Fibroblast of lung (primary cell): ENCODE measurements at regions not wholly inside any gene's neighbourhood (a gene's known extent, or its start where the extent isn't known, plus 50 kb on each side); places are given as distances from the start of the nearest gene placed in this dataset.

ENCODE experiments used
- DNase-seq, 2 donors: peaks; one replicate each; pipeline versions ENCODE4 v3.0.0 to v3.0.0-alpha.2; 2010; ENCODE audit warnings: low read depth in 2 of 2
- H2AFZ ChIP-seq: 2 replicates; pipeline ENCODE4 v1.5.1; 2012; ENCODE audit warnings: low read length, control low read depth, inconsistent platforms
- H3K27ac ChIP-seq: 2 replicates; pipeline ENCODE4 v1.5.1; 2011; ENCODE audit warnings: low read length, control low read depth; ENCODE audit not compliant: insufficient read depth
- H3K27me3 ChIP-seq: 2 replicates; pipeline ENCODE4 v1.5.1; 2011; ENCODE audit warnings: mild to moderate bottlenecking, low read length; ENCODE audit not compliant: control insufficient read depth, insufficient read depth
- H3K36me3 ChIP-seq: 2 replicates; pipeline ENCODE4 v1.5.1; 2011; ENCODE audit warnings: low read length; ENCODE audit not compliant: control insufficient read depth, insufficient read depth
- H3K4me1 ChIP-seq: 2 replicates; pipeline ENCODE4 v1.5.1; 2011; ENCODE audit warnings: low read length; ENCODE audit not compliant: control insufficient read depth, insufficient read depth; ENCODE audit errors: extremely low read depth
- H3K4me2 ChIP-seq: 2 replicates; pipeline ENCODE4 v1.5.1; 2011; ENCODE audit warnings: low read length, control low read depth; ENCODE audit not compliant: insufficient read depth; ENCODE audit errors: extremely low read depth
- H3K4me3 ChIP-seq, 4 experiments: fragments of 200-600 bp in 1 of 4; sonication (generic) in 1 of 4; replicated peaks in 1 of 4; 2 replicates each; pipeline ENCODE4 v1.5.1; 2011 to 2016; ENCODE audit warnings: low read length in 4 of 4, low read depth in 3 of 4, mild to moderate bottlenecking in 3 of 4, control low read depth in 2 of 4, inconsistent platforms in 1 of 4, mixed read lengths in 1 of 4; ENCODE audit not compliant: insufficient read depth in 1 of 4; ENCODE audit errors: control extremely low read depth in 1 of 4
- H3K79me2 ChIP-seq: 2 replicates; pipeline ENCODE4 v1.5.1; 2012; ENCODE audit warnings: mild to moderate bottlenecking, low read length, inconsistent platforms; ENCODE audit not compliant: control insufficient read depth, insufficient read depth
- H3K9ac ChIP-seq: 2 replicates; pipeline ENCODE4 v1.5.1; 2011; ENCODE audit warnings: mild to moderate bottlenecking, low read length, control low read depth; ENCODE audit not compliant: insufficient read depth
- H3K9me3 ChIP-seq: 2 replicates; pipeline ENCODE4 v1.5.1; 2012; ENCODE audit warnings: low read depth, low read length; ENCODE audit not compliant: control insufficient read depth, insufficient read depth
- H4K20me1 ChIP-seq: 2 replicates; pipeline ENCODE4 v1.5.1; 2011; ENCODE audit warnings: low read length; ENCODE audit not compliant: control insufficient read depth, insufficient read depth; ENCODE audit errors: extremely low read depth
- EZH2 ChIP-seq: IDR thresholded peaks from 2 replicates; pipeline ENCODE4 v1.5.1; 2012; ENCODE audit warnings: low read length, control low read depth, mild to moderate bottlenecking; ENCODE audit errors: missing control alignments
- TF ChIP-seq, protein P1 (sequence below), 2 donors: IDR thresholded peaks in 1 of 2; conservative IDR thresholded peaks in 1 of 2; 1 replicate in 1 of 2; 2 replicates in 1 of 2; pipeline ENCODE4 v1.5.1; 2011 to 2012; ENCODE audit warnings: low read length in 2 of 2, control low read depth in 1 of 2, inconsistent platforms in 1 of 2, low read depth in 1 of 2, mild to moderate bottlenecking in 1 of 2

GRCh38 chr17:62866471-62866870 lies 58.4 kb upstream of the MARCHF10 start:
- Histone ChIP-seq H3K9ac (no peak overlapping the region), H3K27ac (no peak overlapping the region), H3K9me3 (no peaks in the 10 kb centered on the region), H3K4me2 (no peak overlapping the region), H2AFZ (no peak overlapping the region), H4K20me1 (no peaks in the 10 kb centered on the region), H3K36me3 (no peaks in the 10 kb centered on the region), H3K79me2 (no peaks in the 10 kb centered on the region), H3K4me3 (no peak overlapping the region), H3K4me1 (no peaks in the 10 kb centered on the region), H3K27me3 (peaks cover 17% of the 10 kb centered on the region)
- no peak for DNase-seq
- TF ChIP-seq, protein P1, sequence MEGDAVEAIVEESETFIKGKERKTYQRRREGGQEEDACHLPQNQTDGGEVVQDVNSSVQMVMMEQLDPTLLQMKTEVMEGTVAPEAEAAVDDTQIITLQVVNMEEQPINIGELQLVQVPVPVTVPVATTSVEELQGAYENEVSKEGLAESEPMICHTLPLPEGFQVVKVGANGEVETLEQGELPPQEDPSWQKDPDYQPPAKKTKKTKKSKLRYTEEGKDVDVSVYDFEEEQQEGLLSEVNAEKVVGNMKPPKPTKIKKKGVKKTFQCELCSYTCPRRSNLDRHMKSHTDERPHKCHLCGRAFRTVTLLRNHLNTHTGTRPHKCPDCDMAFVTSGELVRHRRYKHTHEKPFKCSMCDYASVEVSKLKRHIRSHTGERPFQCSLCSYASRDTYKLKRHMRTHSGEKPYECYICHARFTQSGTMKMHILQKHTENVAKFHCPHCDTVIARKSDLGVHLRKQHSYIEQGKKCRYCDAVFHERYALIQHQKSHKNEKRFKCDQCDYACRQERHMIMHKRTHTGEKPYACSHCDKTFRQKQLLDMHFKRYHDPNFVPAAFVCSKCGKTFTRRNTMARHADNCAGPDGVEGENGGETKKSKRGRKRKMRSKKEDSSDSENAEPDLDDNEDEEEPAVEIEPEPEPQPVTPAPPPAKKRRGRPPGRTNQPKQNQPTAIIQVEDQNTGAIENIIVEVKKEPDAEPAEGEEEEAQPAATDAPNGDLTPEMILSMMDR (conservative IDR thresholded peaks at IDR 0.05 in 1 of 2, IDR thresholded peaks at IDR 0.05 in 1 of 2; ENCODE audit: low read depth in 1 of 2, low read length in 2 of 2), result no peak
- TF ChIP-seq EZH2, result no peak

- Histone ChIP-seq H3K27ac (no peak overlapping the region), H3K4me2 (no peak overlapping the region), H4K20me1 (no peaks in the 10 kb centered on the region), H3K4me1 (no peaks in the 10 kb centered on the region), H3K36me3 (no peaks in the 10 kb centered on the region), H3K4me3 (no peak overlapping the region), H3K27me3 (peaks cover 17% of the 10 kb centered on the region), H2AFZ (no peak overlapping the region), H3K9me3 (no peaks in the 10 kb centered on the region), H3K9ac (no peak overlapping the region), H3K79me2 (no peaks in the 10 kb centered on the region)
- no peak for DNase-seq
- TF ChIP-seq, protein P1 (conservative IDR thresholded peaks at IDR 0.05 in 1 of 2, IDR thresholded peaks at IDR 0.05 in 1 of 2; ENCODE audit: low read depth in 1 of 2, low read length in 2 of 2), result no peak
- no peak for TF ChIP-seq EZH2
Measured at GRCh38 chr17:62865586-62865985, 57.5 kb upstream of the MARCHF10 start.

GRCh38 chr17:62862251-62862650 lies 54.1 kb upstream of the MARCHF10 start:
- H3K79me2 ChIP-seq, result no peaks in the 10 kb centered on the region
- H3K27me3 ChIP-seq, result peaks cover 10% of the 10 kb centered on the region
- H3K9me3 ChIP-seq, result no peaks in the 10 kb centered on the region
- H4K20me1 ChIP-seq, result no peaks in the 10 kb centered on the region
- H3K9ac ChIP-seq, result no peak overlapping the region
- no peak for TF ChIP-seq EZH2
- TF ChIP-seq, protein P1 (conservative IDR thresholded peaks at IDR 0.05 in 1 of 2, IDR thresholded peaks at IDR 0.05 in 1 of 2; ENCODE audit: low read depth in 1 of 2, low read length in 2 of 2), result no peak
- no peaks in the 10 kb centered on the region for H3K36me3 ChIP-seq
- H3K4me1 ChIP-seq, result no peaks in the 10 kb centered on the region
- H3K4me2 ChIP-seq, result no peak overlapping the region
- H2AFZ ChIP-seq, result no peak overlapping the region
- no peak overlapping the region for H3K27ac ChIP-seq
- no peak overlapping the region for H3K4me3 ChIP-seq
- no peak for DNase-seq
